ENCODE measurements at regions not wholly inside any gene's neighbourhood (a gene's known extent, or its start where the extent isn't known, plus 50 kb on each side); places are given as distances from the start of the nearest gene placed in this dataset.
"Not testable (repeated sequence)": the region's sequence is repeated elsewhere in the genome, so short reads cannot be mapped to it uniquely, and the experiment has no call there.

GRCh38 chr5:159456722-159457465, 126.6 kb upstream of the IL12B start:
- no peak for DNase-seq

DNA sequence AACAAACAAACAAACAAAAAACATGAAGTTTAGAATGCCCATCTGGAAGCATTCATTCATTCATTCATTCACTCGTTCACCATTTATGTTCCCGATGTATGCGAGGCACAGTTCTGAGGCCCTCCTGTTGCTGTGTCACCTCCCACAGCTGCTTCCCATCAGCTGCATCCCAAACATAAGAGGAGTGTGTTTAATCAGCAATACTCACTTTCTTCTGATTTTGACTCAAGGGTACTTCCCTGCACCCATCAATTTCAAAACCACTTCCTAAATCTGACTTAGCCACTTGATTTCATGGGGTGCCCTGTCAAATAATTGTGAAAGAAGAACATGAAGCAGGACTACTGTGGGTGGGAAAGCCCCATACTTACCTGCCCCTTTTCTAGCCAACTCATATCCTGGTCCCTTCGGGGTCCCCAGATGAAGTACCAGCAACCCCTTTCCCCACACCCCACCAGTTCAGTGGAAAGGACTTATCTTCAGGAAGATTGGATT, 128.0 kb upstream of the IL12B start:
- DNase-seq: no peak

GRCh38 chr5:159459132-159459627, 128.9 kb upstream of the IL12B start:
- no peak for DNase-seq

DNA sequence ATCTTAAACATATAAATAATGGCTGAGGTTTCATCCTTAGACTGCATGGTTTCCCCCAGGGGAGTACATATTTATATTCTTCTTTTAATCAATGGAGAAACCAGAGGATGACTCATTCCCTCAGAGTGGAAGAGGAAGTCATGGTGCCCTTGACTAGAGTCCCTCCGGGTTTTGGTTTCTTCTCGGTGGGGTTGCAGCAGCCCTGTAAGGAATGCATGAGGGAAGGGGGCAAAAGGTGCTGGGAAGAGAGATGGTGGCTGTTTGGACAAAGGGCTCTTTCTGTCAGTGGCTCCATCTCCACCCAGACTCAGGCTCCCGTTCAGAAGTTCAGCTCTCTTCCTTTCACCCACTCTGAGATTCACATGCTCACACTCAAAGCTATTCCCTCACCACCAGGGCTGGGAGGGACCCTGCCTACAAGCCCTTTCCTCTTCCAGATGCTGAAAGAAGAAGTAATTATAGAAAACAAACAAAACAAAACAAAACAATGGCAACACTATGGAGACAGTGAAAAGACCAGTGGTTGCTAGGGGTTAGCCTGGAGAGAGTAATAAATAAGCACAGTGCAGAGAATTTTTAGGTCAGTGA, 129.8 kb upstream of the IL12B start:
- DNase-seq: no peak

DNA sequence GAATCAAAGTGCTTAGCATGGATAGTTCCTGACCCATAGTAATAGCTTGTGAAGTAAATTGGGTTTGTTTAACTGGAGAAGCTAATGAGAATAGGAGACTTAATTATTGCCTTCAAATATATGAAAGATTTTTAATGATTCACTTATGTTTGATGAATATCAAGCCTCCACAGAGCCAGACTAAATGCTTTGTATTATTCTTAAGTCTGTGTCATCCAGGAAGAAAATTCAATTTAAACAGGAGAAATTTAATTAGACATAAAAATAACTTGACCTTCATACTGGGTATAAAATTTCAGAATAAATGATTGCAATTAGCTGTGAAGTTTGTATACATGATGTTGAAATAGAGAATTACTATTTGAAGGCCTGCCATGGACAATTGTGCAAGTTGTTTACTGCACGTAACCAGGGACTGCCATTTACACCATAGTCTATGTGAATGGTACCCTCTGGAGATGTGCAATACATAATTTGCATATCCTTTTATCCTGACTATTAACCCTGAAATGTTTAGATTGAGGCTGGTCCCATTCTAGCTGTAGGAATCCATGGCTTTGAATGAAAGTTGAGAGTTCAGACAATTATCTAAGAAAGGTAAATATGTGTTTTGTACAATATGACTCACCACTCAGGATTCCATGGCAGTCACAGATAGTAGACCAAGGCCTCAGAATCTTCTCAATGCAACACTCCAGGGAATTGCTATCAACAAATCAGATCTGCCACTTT, 133.5 kb upstream of the IL12B start:
- no peak for DNase-seq

DNA sequence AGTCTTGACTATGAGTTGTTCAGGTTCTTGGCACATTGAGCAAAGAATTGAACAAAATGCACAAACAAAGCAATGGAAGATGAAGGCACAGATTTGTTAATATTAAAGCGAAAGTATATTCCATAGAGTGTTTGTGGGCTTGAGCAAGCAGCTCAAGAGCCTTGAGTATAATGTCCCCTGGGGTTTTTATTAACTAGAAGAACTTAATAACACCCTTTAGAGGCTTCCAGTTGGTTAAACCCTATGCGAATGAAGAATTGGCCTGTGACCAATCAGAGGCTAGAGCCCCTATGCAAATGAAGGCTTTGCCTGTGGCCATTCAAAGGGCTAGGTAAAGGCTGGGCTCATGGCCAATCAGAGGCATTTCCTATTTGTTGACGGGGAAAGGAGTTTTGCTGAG, 135.3 kb upstream of the IL12B start:
- no peak for DNase-seq

DNA sequence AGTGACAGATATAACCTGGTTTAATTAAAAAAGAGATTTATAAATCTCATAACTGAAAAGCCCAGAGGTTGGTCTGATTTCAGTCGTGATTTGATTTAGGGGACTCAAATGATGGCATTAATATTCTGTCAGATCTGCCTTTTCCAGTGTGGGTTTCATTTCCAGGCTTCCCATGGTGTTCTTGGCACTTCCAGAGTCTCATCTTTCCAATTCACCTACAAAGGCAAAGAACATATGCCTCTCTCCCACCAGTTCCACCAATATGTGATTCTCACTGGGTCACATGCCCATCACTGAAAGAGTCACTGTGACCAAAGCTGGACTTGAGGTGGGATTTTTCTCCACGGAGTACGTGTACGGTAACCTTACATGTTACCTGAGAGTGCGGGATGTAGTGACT, 137.4 kb upstream of the IL12B start:
- no peak for DNase-seq

GRCh38 chr5:159469496-159470372, 139.4 kb upstream of the IL12B start:
- no peak for DNase-seq

DNA sequence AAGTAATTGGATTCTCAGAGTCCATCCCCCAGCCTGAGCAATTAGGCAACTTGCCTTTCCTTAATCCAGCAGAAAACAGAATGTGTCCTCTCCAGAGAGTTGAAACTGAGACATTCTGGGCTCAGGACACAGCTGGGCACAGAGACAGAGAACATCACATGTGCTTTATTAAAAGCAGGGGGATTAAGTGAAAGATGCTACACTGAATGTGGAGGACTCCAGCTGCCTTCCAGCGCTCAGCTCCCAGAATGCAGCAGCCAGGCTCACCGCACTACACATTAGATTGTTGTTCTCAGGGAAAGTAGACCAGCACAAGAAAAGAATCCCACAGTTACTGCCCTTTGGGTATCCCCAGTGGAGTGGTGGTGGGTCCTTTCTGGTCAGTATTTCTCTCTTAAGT, 141.6 kb upstream of the IL12B start:
- DNase-seq: peak; percentile 84

- DNase-seq: no peak
These were observed 144.7 kb upstream of the IL12B start for GRCh38 chr5:159475026-159475425.

DNA sequence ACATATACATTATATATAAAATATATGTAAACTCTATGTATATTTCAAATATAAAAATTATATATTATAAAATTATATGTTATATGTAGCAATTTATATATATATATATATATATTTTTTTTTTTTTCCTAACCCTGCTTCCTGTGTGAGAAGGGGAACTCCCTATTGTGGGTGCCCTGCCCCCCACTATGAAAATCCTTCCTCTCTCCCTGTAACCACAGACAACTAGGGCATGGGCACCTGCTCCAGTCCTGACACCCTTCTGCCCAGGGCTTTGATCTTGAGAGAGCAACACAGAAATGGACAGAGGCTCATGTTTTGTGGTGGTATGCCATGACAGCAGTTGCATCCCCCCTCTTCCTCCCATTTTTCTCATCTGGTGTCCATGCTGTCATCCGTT, 148.7 kb upstream of the IL12B start:
- DNase-seq: no peak

GRCh38 chr5:159480849-159481248, 150.6 kb upstream of the IL12B start:
- no peak for DNase-seq

DNA sequence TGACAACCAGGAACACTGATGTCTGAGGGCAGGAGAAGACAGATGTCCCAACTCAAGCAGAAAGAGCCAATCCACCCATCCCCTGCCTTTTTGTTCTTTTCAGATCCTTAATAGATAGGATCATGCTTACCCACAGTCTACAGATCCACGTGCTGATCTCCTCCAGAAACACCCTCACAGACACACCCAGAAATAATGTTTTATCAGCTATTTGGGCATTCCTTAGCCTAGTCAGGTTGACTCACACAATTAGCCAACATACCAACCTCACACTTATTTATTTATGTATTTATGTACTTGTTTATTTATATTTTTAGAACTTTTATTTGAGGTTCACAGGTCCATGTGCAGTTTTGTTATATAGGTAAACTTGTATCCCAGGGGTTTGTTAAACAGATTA, 151.5 kb upstream of the IL12B start:
- DNase-seq: no peak

DNA sequence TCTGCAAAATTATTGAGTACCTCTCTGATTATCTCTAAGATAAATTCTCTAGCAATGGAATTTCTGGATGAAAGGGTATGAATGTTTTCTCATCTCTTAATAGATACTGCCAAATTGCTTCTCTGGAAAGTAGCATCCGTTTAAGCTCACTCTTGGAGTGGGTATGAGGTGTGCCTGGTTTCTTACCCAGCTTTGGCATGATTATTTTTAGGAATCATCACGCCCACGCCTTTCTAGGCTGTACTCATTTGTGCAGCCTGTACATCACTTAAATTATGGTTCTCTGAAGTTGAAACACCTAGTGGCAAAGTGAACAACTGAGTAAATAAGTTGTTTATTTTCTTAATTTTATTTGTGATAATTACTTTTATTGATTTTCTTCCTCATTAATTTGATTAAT, 156.5 kb upstream of the IL12B start:
- no peak for DNase-seq

- DNase-seq: no peak
These were observed 158.2 kb upstream of the IL12B start for GRCh38 chr5:159488516-159488915.

GRCh38 chr5:159489779-159490178, 159.5 kb upstream of the IL12B start:
- no peak for DNase-seq

DNA sequence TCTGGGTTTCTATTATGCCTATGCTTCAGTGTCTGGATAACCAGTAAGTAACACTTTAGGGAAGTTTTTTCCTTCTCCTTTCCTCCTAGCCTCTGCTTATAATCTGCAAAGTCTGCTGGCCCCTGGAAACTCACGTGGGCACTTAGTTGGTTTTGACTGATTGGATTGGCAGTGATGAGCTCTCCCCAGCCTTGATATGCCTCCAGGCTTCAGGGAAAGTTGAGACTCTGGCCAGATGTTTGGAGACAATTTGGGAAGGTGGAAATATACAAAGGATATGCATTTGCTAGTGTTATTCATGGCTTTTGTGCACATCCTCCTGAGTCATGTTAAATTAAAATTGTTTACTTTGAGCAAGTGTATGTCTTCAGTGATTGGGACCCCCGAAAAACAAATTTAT, 160.2 kb upstream of the IL12B start:
- DNase-seq: no peak

DNA sequence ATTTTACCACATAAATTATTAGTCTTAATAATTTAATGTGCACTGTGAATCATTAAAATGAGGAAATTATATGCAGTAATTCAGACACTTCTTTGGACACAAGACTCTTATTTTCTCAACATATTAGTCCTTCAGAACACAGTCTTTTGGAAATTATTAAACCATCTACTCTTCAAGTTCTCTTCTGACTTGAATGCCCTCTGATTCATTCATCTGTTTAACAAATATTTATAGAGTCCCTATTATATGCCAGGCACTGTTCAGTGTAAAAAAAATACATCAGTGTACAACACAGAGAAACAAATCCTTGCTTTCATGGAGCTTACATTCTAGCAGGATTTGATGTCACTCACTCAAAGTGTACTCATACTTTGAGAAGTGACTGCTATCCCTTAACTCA, 163.4 kb upstream of the IL12B start:
- DNase-seq: no peak

- DNase-seq: no peak
These were observed 166.5 kb upstream of the IL12B start for GRCh38 chr5:159496773-159497172.

DNA sequence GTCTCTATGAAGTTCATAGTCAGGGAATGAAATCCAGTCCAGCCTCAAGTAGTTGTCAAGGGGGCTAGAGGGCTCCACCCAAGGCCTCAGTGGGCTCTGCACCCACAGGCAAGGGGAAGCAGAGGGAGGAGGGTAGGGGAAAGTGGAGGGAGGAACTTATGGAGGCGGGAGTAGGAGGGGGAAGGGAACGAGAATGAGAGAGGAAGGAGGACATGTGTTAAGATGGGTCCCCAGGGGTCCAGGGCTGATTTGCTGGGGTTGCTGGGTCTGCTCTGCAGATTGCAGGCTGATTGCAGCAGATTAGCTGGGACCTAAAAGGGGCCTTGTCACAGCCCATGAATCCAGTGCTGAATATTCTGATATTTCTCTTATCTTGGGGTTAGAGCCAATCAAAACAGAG, 166.9 kb upstream of the IL12B start:
- DNase-seq: no peak

- DNase-seq: no peak
These were observed 168.3 kb upstream of the IL12B start for GRCh38 chr5:159498630-159499029.

DNA sequence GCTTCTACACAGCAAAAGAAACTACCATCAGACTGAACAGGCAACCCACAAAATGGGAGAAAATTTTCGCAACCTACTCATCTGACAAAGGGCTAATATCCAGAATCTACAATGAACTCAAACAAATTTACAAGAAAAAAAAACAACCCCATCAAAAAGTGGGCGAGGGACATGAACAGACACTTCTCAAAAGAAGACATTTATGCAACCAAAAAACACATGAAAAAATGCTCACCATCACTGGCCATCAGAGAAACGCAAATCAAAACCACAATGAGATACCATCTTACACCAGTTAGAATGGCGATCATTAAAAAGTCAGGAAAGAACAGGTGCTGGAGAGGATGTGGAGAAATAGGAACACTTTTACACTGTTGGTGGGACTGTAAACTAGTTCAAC, 171.8 kb upstream of the IL12B start:
- not testable (repeated sequence) for DNase-seq

DNA sequence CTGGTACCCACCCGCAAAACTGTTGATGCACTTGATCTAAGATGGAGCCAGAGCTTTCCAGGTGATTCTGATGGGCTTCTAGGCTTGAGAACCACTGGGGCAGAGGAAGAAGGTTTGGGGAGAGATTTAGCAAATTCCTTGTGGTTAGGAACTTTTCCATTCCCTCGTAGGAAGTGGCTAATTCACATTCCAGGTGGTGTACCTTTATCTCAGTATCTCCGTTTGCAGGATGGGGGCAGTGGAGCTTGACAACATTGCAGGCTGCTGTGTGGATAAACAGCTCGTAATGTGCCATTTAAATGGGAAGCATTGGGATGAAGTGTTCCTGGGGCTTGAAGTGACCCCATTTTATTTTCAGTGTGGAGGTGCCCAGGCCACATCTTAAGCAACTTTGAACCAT, 172.9 kb upstream of the IL12B start:
- no peak for DNase-seq

All from hindlimb muscle (tissue), 1 donor.